ENCODE measurements at regions not wholly inside any gene's neighbourhood (a gene's known extent, or its start where the extent isn't known, plus 50 kb on each side); places are given as distances from the start of the nearest gene placed in this dataset.

DNA sequence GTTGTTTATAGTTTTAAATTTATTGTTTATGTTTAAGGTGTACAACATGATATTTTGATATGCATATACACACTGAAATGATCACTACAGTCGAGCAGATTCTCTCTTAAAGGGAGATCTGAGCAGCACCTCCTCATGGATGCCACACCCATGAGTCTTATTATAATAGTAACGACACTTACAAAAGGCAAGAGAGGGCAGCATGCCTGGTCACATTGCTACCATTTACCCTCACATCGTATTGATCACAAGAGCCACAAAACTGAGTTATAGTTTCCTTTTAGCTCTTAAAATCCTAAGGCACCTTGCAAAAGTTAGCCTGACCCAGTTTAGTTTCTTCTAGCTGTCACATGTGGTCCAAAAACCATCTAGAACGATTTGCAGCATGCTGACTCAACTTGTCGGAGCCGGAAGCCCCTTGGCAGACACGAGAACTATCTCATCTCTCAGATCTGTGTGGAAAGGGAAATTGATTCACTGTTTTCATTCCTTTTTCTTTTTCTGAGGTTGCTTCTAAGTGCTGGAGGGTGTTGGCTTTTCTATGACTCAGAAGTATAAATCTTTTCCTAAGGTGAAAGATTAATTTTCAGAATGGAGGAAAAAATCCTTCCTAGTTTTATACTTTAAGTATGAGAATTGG is 85.3 kb downstream of the CDC42EP3 start:
- H3K4me1 ChIP-seq, result peaks cover 18 to 75% (median 54%) of the 10 kb centered on the region in 6 donors
- H3K27ac ChIP-seq, result peak overlapping the region in 7 of 8 donors; percentile 9 to 76 (median 60)
- no peaks in the 10 kb centered on the region for H3K36me3 ChIP-seq
- intact Hi-C loops (cut with DNase I; ENCODE audit: low total_unique reads), result no loop called here
- no peak for TF ChIP-seq CTCF (IDR thresholded peaks at IDR 0.05 in 8 of 11, conservative IDR thresholded peaks at IDR 0.05 in 3 of 11)
- peak in 1 of 3 donors; percentile 49 for TF ChIP-seq POLR2AphosphoS5 (IDR thresholded peaks at IDR 0.05)
- H3K27me3 ChIP-seq (replicated peaks in 1 of 7), result no peaks in the 10 kb centered on the region
- WGBS, 5 donors, result 18 to 29% (median 23%) methylated on average over 7 of the region's 7 CpGs
- H3K4me3 ChIP-seq, result peak overlapping the region in 1 of 8 donors; percentile 18
- H3K9me3 ChIP-seq, result no peaks in the 10 kb centered on the region
- no peak for DNase-seq

GRCh38 chr2:37586663-37587317 is 84.7 kb downstream of the CDC42EP3 start:
- Histone ChIP-seq H3K36me3 (no peaks in the 10 kb centered on the region), H3K9me3 (no peaks in the 10 kb centered on the region), H3K4me1 (peaks cover 18 to 82% (median 56%) of the 10 kb centered on the region in 6 donors), H3K27ac (peak overlapping the region in 7 of 8 donors; percentile 4 to 76 (median 55)), H3K4me3 (no peak overlapping the region), H3K27me3 (replicated peaks in 1 of 7) (no peaks in the 10 kb centered on the region)
- no peak for DNase-seq
- intact Hi-C loops (cut with DNase I; ENCODE audit: low total_unique reads), result no loop called here
- WGBS, 5 donors, result 72 to 79% (median 75%) methylated on average over 3 of the region's 3 CpGs
- TF ChIP-seq POLR2A (IDR thresholded peaks at IDR 0.05) (no peak), POLR2AphosphoS5 (IDR thresholded peaks at IDR 0.05) (no peak), CTCF (IDR thresholded peaks at IDR 0.05 in 8 of 11, conservative IDR thresholded peaks at IDR 0.05 in 3 of 11) (no peak)

DNA sequence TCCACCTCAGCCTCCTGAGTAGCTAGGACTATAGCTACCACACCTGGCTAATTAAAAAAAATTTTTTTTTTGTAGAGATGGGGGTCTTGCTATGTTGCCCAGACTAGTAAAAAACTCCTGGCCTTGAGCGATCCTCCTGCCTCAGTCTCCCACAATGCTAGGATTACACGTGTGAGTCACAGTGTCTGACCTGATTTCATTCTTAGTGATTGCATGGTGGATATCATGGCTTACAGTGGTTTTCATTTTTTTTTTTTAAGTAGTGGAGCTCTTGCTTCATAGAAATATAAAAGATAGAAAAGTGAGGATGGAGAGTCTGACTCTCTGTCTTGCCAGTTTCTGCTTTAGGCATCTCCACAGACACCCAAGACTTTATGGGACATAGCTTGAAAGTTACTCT is 83.6 kb downstream of the CDC42EP3 start:
- H3K4me3 ChIP-seq, result no peak overlapping the region
- H3K27me3 ChIP-seq (replicated peaks in 1 of 7), result no peaks in the 10 kb centered on the region
- WGBS, 5 donors, result 87 to 100% (median 93%) methylated on average over 2 of the region's 2 CpGs
- DNase-seq, result no peak
- H3K4me1 ChIP-seq, result peaks cover 18 to 76% (median 49%) of the 10 kb centered on the region in 6 donors
- H3K36me3 ChIP-seq, result no peaks in the 10 kb centered on the region
- intact Hi-C loops (cut with DNase I; ENCODE audit: low total_unique reads), result no loop called here
- no peaks in the 10 kb centered on the region for H3K9me3 ChIP-seq
- H3K27ac ChIP-seq, result peak overlapping the region in 1 of 8 donors; percentile 56
- TF ChIP-seq CTCF (IDR thresholded peaks at IDR 0.05 in 8 of 11, conservative IDR thresholded peaks at IDR 0.05 in 3 of 11) (no peak), POLR2A (IDR thresholded peaks at IDR 0.05) (no peak)

DNA sequence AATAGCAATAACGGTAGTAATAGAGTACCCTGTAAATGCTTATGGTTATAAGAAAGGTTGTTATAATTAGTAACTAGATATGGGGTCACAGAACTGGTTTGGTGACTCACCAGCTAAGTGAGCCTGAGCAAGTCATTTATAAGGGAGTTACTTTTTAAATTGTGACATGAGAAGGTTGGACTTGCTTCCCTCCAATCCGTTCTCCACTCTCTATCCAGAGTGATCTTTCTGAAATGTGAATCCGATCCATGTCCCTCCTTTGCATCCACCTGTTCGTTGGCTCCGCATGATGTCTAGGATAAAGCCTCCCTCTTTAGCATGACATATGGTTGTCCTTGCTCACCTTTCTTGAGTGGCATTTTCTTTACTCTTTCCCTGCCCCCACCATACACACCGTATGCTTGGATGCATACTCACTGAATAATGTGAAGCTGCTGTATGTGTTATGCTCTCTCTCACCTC is 83.1 kb downstream of the CDC42EP3 start:
- H3K27me3 ChIP-seq (replicated peaks in 1 of 7), result no peaks in the 10 kb centered on the region
- 87 to 93% (median 93%) methylated on average over 6 of the region's 6 CpGs for WGBS, 5 donors
- DNase-seq, result no peak
- no peaks in the 10 kb centered on the region for H3K36me3 ChIP-seq
- H3K9me3 ChIP-seq, result peaks cover 0 to 3% (median under 1%) of the 10 kb centered on the region in 8 donors
- peaks cover 18 to 71% (median 45%) of the 10 kb centered on the region in 6 donors for H3K4me1 ChIP-seq
- peak overlapping the region in 2 of 8 donors; percentile 54 to 56 for H3K27ac ChIP-seq
- no peak overlapping the region for H3K4me3 ChIP-seq
- intact Hi-C loops (cut with DNase I; ENCODE audit: low total_unique reads), result no loop called here
- TF ChIP-seq POLR2AphosphoS5 (IDR thresholded peaks at IDR 0.05), result no peak
- no peak for TF ChIP-seq POLR2A (IDR thresholded peaks at IDR 0.05)
- no peak for TF ChIP-seq CTCF (IDR thresholded peaks at IDR 0.05 in 8 of 11, conservative IDR thresholded peaks at IDR 0.05 in 3 of 11)
